ENCODE measurements at regions not wholly inside any gene's neighbourhood (a gene's known extent, or its start where the extent isn't known, plus 50 kb on each side); places are given as distances from the start of the nearest gene placed in this dataset.

DNA sequence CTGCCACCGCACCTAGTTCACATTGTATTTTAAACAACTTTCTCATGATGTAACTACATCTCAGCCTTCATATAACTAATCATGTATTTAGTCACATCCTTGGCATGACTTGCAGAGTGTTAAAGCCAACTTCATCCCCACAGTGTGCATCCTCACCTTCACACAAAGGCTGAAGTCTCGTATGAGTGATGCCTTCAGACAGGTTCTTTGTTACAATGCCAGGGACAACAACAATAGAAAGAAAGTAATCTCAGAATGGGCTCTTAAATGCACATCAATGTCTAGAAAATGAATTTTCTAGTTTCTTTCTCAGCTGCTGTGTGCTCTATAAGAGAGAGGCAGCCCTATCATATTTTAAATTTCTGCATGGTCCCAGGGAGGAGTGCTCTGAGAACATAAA lies 221.3 kb downstream of the DIO2 start:
- in situ Hi-C loops (cut with HindIII; ENCODE audit: low pct_ligation_motif_present, low pct_unique_long_range_greater_than_20kb, low sequenced_read_pairs): no loop called here

DNA sequence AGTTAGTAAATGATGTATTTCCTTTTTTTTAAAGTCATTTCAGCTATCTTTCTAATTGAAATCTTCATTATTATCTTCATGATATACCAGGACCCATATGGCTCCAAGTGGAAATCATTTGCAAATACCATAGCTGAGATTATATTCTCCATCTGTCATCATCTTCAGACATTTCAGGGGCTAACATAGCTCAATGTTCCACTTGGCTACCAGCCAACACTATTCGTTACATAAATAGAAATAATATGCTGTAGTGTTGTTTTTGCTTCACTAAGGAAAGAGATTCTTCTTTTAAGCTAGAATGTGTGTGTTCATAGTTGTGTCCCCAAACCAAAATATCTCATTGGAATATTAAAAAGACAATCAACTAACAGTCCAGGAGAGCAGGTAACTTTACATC lies 225.1 kb downstream of the DIO2 start:
- in situ Hi-C loops (cut with HindIII; ENCODE audit: low pct_ligation_motif_present, low pct_unique_long_range_greater_than_20kb, low sequenced_read_pairs): no loop called here
- DNase-seq: no peak

More for the DNA sequence above, 221.3 kb downstream of the DIO2 start:
- DNase-seq: no peak

DNA sequence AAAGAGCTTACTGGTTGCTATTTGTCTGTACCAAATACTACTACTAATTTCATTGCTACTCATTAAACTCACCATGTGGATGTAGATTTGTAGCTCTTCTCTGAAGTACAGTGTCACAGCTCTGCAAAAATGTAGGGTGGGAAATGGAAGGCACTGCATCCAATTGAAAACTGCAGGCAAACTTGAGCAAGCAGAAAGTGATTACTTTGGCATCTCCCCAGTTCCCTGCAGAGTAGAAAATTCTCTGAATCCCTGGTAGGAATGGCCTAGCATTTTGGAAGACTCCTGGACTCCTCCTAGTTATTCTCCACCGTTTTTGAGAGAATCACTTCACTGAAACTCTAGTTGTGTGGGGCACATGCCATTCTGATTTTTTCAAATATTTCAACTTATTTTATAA lies 239.1 kb downstream of the DIO2 start:
- no peak for DNase-seq
- in situ Hi-C loops (cut with HindIII; ENCODE audit: low pct_ligation_motif_present, low pct_unique_long_range_greater_than_20kb, low sequenced_read_pairs): no loop called here

DNA sequence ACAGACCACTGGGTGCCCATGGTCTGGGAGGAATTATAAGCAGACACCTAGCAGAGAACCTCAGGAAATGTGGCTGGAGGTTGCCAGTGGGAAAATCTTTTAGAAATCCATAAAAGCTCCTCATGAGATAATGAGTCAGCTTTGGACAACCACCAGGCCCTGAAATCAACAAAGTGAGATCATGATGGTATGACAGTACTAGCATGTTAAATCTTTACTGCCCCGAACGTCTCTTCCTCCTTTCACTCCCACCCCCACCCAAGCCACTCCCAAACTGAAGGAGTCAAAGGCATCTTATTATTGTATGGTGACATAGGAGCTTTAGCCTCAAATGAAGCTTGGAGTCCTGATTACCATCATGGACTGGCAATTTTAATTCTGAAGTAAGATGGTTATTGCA lies 240.0 kb downstream of the DIO2 start:
- in situ Hi-C loops (cut with HindIII; ENCODE audit: low pct_ligation_motif_present, low pct_unique_long_range_greater_than_20kb, low sequenced_read_pairs): no loop called here
- no peak for DNase-seq

DNA sequence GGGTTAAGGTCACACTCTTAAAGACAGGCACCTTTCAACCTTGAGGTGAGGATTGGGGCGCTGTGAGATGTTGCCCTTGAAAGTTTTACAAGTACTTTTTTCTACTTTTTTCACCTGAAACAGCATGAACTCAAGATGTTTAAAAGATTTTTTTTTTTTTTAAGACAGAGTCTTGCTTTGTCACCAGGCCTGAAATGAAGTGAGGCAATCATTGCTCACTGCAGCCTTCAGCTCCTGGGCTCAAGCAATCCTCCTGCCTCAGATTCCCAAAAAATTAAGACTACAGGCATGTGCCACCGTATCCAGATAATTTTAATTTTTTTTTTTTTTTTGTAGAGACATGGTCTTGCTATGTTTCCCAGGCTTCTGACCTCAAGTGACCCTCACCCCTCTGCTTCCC lies 243.9 kb downstream of the DIO2 start:
- no peak for DNase-seq
- in situ Hi-C loops (cut with HindIII; ENCODE audit: low pct_ligation_motif_present, low pct_unique_long_range_greater_than_20kb, low sequenced_read_pairs): no loop called here

DNA sequence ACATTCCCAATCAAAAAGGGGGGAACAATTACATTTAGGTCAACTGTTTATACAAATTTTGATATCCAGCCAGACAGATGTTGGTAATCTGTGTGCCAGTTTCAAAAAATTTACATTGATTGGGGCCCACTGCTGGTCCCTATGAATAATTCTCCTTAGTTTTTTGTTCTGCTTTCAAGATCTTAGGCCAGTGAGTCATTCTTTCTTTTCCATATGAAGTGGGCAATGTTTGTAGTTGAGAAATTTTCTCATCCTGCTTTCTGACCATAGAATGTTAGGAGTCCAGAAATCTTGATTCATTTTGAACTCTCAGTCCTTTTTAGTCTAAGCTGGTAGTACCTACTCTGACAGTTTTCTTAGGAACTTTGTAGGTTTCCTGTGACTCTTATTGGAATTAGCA lies 244.3 kb downstream of the DIO2 start:
- in situ Hi-C loops (cut with HindIII; ENCODE audit: low pct_ligation_motif_present, low pct_unique_long_range_greater_than_20kb, low sequenced_read_pairs): no loop called here
- DNase-seq: no peak

DNA sequence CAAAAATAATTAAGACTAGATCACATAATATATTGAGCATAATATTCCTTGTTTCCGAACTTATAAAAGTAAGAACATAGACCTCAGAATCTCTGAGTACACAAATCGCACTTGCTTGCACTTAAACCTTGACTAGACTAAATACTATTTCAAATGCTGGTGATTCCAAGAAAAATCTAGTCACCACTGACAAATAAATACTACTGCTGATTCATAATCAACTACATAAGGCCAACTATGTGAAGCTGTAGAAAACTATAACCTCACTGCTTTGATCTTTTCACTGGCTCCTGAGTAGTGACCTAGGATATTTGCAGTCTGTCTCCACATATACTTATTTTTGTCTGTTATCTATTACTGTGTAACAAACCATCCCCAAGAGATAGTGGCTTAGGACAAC lies 245.4 kb downstream of the DIO2 start:
- DNase-seq: no peak
- in situ Hi-C loops (cut with HindIII; ENCODE audit: low pct_ligation_motif_present, low pct_unique_long_range_greater_than_20kb, low sequenced_read_pairs): no loop called here

DNA sequence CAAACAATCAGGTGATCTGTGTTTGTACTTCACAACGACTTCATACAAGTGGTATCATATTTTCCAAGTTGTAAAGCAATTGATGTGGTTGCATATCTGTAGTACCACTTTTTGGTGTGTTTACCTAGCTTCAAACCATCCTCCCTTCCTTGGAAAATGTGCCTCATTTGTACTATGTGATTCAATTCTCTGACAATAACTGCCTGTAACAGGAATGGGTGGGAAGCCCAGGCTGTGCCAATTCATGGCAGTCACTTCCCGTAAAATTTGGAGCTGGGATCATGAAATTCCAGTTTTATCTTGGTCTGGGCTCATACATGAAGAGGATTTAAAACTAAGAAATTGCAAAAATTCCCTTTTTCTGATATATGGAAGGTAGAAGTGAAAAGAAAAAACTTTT lies 250.1 kb downstream of the DIO2 start:
- in situ Hi-C loops (cut with HindIII; ENCODE audit: low pct_ligation_motif_present, low pct_unique_long_range_greater_than_20kb, low sequenced_read_pairs): no loop called here
- no peak for DNase-seq

DNA sequence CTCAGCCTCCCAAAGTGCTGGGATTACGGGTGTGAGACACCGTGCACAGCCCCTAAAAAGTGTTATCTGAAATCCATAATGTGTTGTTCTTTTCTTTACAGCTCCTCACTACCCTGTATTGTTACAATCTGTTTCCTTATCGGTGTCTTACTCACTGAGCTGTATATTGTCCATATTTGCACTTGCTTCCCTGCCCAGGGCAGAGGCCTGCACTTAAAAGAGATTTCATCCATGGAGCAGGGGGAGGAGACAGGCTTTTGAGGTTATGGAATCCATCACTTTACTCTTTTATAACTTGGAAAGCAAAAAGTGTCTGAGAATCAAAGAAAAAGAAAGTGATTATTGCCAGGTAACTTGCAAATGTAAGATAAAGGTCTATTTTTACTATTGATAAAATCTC lies 251.0 kb downstream of the DIO2 start:
- in situ Hi-C loops (cut with HindIII; ENCODE audit: low pct_ligation_motif_present, low pct_unique_long_range_greater_than_20kb, low sequenced_read_pairs): no loop called here
- DNase-seq: no peak

DNA sequence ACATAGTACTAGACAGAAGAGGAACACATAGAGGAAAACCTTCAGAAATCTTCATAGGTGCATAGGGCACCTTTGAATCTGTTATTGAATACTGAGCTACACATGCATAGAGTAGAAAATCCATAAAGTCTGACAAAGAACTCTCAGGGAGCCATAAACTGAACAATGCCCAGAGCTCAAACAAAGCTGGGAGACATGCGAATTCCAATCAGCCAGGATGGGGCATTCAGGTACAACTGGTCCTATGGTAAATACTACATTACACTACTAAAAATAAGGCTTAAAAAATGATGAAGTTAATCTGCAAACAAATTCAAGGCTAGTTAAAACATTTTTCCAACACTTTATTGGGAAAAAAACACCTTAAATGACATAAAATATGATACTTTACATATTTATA lies 259.7 kb downstream of the DIO2 start:
- no peak for DNase-seq
- in situ Hi-C loops (cut with HindIII; ENCODE audit: low pct_ligation_motif_present, low pct_unique_long_range_greater_than_20kb, low sequenced_read_pairs): no loop called here

DNA sequence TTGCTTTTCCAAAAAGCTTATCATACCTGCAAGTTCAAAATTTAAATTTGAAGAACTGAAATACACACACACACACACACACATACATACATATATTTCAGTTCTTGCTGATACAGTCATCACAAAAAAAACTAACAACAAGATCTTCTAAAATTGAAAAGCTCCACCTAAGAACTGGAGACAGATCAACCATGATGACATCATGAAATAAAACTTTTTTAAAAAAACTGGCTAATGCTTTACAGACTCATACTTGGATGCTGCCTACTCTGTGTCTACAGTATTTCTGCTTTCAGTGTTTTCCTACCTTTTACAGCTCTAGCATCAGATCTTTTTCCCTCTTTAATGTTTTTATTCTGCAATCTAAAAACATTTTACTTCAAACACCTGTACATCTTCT lies 261.4 kb downstream of the DIO2 start:
- in situ Hi-C loops (cut with HindIII; ENCODE audit: low pct_ligation_motif_present, low pct_unique_long_range_greater_than_20kb, low sequenced_read_pairs): no loop called here
- DNase-seq: no peak

DNA sequence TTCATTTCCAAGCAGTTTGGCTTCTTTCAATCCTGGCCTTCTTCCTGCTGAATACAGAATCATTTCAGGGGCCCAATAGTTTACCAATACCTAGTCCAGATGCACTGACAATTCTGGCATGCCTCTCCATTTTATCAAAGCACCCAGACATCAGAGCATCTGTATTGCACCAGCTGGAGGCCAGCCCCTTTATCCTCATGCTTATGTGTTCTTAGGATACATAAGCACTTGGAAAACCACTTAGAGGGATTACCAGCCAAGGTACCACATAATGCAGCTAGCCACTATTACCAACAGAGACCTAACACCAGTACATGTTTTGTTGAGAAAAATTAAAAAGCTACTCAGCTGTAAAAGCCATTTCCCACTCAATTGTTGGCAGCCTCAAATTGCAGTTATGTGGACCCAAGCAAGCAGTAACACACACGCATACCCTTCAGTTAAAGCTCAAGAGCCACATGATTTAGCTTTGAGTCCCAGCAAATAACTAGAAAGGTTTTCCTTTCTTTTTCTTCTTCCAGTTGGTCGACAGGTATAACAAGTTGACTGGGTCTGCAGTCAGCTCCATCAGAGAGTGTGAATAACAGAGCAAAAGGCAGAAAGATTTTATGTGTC lies 263.8 kb downstream of the DIO2 start:
- no peak for DNase-seq
- in situ Hi-C loops (cut with HindIII; ENCODE audit: low pct_ligation_motif_present, low pct_unique_long_range_greater_than_20kb, low sequenced_read_pairs): no loop called here

DNA sequence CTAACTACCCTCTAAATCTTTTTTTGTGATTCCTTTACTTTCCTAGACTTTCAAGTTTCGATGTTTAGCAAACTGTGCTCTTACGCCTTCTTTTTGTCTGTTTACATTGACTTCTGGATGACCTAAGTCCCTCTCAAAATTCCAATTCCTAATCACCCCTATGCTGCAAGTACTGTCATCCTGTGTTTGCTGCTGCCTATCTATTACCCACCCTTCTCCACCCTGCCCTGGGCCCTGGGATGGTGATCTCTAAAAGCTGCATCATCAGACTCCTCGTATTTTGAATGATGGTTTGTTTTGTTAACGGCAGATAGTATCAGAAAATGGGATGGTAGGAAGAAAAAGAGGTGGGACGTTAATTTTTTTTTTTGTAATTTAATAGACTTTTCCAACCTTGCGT lies 272.1 kb downstream of the DIO2 start:
- DNase-seq: no peak
- in situ Hi-C loops (cut with HindIII; ENCODE audit: low pct_ligation_motif_present, low pct_unique_long_range_greater_than_20kb, low sequenced_read_pairs): no loop called here

DNA sequence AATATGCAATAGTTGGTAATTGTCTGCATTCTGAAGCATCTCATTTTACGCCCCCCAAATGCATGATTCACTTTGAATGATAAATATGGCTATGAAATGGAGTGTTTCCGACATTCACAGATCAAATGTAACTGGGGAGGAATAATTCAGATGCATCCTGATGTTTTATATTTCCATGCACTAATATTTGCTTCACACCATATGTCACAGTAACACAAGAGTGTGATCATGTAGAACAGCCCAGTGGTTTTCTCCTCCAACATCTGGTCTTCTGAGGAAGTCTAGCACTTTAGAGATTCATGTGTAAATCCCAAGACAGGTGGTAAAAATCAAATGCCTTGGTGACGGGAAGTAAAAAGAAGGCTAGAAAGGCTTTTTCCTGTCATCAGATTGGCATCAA lies 273.1 kb downstream of the DIO2 start:
- in situ Hi-C loops (cut with HindIII; ENCODE audit: low pct_ligation_motif_present, low pct_unique_long_range_greater_than_20kb, low sequenced_read_pairs): no loop called here
- no peak for DNase-seq

DNA sequence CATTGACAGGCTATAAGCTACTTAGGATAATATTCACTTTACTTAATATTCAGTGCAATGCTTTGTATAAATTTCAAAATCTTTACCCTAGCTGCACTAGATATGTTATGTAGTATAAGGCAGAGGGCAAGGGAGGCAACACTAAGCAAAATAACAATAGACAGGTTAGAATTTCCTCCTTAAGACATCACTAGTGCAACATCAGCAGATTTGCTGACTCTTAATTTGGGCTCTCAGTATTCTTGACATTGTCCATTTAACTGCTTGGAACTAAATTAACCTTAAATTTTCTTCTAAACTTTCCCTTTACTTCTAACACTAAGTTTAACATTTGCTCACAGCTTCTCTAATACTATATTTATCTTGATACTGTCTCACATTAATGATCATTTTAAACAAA lies 273.9 kb downstream of the DIO2 start:
- DNase-seq: no peak
- in situ Hi-C loops (cut with HindIII; ENCODE audit: low pct_ligation_motif_present, low pct_unique_long_range_greater_than_20kb, low sequenced_read_pairs): no loop called here

DNA sequence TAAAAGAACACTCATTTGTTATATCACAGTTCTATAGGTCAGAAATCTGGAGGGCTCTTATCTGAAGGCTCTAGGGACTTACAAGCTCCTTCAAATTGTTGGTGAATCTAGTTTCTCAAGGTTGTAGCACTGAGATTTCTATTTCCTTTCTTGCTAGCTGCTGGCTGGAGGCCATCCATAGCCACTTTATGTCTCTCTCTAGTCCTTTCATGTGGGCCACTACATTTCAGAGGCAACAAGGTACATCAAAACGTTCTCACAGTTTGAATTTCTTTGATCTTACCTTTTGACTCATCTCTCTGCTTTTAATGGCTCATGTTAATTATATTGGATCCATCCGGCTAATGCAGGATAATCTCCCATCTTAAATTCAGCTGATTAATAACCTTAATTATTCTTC lies 286.8 kb downstream of the DIO2 start:
- in situ Hi-C loops (cut with HindIII; ENCODE audit: low pct_ligation_motif_present, low pct_unique_long_range_greater_than_20kb, low sequenced_read_pairs): no loop called here

DNA sequence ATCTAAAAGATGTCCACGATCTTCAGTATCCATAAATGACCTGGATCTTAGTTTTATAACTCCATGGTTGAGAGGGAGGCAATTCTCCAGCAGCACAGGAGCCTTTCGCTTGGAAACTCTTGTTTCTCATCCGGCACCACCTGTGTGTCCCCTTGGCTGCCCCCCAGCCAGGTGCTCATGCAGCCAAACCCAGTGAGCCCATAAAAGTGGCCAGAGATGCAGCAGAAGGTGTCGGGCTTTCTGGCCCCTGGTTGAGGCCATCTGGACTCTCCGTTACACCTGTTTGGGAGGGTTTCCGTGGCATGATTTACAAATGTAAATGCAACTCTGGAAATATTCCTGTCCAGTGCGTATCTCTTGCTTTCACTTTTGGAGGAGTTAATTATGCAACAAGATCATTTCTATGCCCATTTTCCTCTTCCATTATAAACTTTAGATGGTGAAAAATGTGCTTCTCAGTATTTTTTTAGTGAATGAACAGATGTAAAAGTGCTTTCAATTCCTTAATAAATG lies 291.1 kb downstream of the DIO2 start:
- in situ Hi-C loops (cut with HindIII; ENCODE audit: low pct_ligation_motif_present, low pct_unique_long_range_greater_than_20kb, low sequenced_read_pairs): no loop called here
- no peak for DNase-seq

More for the DNA sequence above, 286.8 kb downstream of the DIO2 start:
- no peak for DNase-seq

Measured in ACHN (cell line).